EL (cell line): ENCODE measurements at regions not wholly inside any gene's neighbourhood (a gene's known extent, or its start where the extent isn't known, plus 50 kb on each side); places are given as distances from the start of the nearest gene placed in this dataset.

Source experiments
- DNase-seq: peaks from one replicate; pipeline ENCODE4 v3.0.0-alpha.2; 2016

- DNase-seq = no peak
Measured at GRCh38 chr2:15049096-15049993, 416.8 kb downstream of the LRATD1 start.

DNA sequence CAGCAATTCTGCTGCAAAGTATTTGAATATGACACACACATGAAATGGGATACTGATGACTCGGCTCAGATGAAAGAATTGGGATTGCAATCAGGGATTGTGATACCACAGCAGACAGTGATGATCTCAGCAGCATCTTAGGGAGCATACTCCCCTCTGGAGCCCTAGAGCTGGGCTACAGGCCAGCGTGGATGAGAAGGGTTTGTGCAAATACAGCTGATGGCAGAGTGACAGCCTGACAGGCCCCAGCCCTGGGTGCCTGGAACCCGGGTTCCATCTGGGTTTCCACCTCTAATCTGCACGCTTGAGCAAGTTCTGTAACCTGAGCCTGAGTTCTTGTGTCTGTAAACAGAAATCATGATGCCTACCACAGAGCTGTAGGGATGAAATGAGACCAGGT lies 418.0 kb downstream of the LRATD1 start:
- DNase-seq = no peak

DNA sequence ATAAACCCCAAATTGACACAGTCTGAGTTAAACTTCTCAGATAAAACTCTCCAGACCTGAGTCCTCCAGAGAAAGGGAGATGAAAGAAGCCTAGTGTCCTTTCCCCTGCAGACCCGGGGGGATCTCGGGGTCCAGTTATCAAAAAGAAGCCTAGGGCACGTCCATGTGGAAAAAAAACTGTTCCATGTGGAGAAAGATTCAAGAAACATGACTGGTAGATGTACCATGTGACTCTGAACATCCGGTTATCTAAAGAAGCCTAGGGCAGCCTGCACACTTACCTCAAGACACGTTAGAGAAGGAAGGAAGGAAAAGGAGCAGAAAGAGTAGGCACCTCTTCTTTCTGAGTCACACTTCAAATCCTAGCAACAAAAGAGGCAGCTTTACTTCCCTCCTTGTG lies 421.0 kb downstream of the LRATD1 start:
- no peak for DNase-seq

DNA sequence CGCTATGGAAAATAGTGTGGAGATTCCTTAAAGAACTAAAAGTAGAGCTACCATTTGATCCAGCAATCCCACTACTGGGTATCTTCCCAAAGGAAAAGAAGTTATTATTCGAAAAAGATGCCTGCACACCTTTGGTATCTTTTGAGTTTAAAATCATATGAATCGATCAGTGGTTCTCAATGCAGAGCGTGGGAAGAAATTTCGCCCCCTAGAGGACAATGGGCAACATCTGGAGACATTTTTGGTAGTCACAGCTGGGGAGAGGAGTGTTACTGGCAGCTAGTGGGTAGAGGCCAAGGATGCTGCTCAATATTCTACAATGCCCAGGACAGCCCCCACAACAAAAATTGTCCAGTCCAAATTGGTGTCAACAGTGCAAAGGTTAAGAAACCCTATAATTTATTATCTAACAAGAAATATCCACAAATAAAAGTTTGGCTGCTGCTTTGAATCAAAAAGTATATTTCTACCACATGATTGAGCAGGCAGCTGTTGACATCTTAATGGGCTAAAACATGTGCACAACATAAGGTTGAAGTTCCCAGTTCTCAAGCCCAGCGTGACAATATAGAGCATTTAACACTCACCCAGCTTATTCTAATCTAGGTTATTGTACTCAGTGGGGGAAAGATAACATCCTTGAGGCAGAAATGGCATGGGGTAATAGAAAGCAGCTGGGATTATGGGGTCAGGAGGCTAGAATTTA lies 425.7 kb downstream of the LRATD1 start:
- peak; percentile 12 for DNase-seq

DNA sequence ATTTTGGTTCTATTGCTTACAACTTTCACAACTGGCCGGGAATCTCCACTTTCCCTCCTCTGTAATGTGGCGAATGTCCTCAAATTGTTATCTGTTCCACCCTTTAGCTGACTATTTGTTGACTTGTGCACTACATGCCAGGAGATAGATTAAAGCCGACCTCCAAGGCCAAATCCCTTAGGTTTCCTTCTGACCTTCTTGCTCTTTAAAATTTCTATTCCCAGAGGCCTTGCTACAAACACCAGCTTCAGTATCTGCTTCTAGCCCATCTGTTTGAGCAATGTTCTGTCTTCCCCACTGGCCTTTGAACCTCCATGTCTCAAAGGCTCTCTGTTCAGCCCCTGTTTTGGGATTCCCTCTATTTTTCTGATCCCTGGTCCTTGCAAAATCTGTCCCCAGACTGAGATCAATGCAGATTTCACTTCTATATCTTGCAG lies 426.2 kb downstream of the LRATD1 start:
- DNase-seq = no peak

DNA sequence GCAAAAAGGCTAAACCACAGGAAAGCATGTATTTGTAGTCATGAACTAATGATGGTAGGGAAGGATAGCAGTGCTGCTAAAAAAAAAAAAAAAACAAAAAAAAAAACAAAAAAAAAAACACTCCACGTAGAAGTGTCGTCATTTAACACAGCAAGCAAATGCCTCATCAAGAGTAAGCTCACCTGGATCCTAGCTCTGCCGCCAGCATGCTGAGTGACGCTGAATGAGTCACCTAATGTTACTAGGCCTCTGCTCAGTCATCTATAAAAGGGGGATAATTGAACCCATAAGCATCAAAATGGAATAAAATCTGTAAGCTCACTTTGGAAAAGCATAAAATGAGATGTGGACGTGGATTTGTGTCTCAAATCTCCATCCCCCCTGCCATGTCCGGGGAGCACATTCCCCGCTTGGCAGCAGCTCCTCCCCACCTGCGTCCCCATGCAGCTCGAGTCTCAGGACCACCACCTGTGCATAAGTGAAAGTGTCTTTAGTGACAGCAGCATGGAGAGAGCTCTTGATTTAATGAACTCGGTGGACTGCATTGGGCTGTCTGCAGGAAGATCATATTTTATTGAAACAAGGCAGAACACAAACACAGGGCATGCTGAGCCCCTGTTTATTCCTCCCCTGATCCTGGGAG lies 427.5 kb downstream of the LRATD1 start:
- no peak for DNase-seq

- DNase-seq = no peak
Measured at GRCh38 chr2:15061268-15061667, 428.8 kb downstream of the LRATD1 start.

- no peak for DNase-seq
Measured at GRCh38 chr2:15066138-15066537, 433.6 kb downstream of the LRATD1 start.

DNA sequence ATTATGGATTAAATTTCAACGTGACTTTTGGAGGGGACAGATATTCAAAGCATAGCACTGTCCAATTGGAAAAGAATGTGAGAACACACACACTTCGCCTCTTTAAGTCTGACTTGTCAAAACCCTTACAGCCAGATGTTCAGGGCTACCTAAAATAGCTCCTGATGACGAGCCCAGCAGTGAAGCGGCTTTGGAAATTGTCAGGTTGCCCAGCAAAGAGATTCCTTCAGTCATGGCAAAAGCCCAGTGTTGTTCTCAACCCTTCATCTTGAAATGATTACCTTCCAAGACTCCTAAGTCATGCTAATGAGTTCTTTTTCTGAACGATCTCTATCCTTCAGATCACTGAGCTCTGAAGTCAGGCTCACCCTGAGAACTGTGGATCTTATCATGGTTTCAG lies 436.6 kb downstream of the LRATD1 start:
- no peak for DNase-seq

GRCh38 chr2:15072836-15073235 lies 440.3 kb downstream of the LRATD1 start:
- DNase-seq = no peak

GRCh38 chr2:15073664-15074063 lies 441.1 kb downstream of the LRATD1 start:
- DNase-seq = no peak

GRCh38 chr2:15074319-15074718 lies 441.8 kb downstream of the LRATD1 start:
- DNase-seq = no peak

DNA sequence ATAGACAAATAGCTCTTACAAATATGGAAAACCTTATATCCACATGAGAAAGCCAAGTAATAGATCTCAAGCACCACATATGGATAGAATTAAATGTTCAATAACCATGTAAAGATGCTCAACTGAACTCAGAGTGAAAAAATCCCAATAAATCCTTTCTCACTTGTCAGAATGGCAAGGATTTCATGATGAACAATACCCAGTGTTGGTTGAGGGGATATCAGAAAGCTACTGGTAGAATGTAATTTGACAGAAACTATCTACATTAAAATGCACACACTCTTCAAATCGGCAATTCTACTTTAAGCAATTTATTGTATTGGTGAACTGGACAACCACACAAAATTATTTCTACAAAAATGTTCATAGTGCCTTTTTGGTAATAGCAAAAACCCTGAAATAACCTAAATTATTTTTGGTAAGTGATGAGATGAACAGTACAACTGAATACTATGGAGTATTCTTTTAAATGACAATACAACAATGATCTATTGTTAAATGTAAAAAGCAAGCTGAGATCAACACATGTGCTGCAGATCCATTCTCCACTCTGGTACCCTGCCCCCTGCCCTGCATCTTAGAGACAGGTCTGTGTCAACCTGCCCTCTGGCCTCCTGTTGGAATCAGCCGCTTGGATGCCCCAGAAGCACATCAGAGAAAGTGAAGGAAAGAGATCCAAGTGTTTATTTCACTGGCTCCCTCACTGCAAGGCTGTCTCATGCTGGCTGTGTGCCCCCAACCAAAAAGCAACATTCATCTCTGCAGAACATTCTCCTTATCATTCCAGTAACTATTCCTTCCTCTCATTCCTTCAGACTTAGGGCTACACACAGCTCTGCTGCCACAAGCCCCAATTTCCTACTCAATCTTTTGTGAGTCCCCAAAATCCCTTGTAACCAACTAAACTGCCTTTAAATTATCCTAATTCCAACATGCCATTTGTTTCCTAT lies 442.5 kb downstream of the LRATD1 start:
- DNase-seq = no peak

GRCh38 chr2:15076668-15077067 lies 444.2 kb downstream of the LRATD1 start:
- no peak for DNase-seq

GRCh38 chr2:15081356-15081755 lies 448.8 kb downstream of the LRATD1 start:
- no peak for DNase-seq

DNA sequence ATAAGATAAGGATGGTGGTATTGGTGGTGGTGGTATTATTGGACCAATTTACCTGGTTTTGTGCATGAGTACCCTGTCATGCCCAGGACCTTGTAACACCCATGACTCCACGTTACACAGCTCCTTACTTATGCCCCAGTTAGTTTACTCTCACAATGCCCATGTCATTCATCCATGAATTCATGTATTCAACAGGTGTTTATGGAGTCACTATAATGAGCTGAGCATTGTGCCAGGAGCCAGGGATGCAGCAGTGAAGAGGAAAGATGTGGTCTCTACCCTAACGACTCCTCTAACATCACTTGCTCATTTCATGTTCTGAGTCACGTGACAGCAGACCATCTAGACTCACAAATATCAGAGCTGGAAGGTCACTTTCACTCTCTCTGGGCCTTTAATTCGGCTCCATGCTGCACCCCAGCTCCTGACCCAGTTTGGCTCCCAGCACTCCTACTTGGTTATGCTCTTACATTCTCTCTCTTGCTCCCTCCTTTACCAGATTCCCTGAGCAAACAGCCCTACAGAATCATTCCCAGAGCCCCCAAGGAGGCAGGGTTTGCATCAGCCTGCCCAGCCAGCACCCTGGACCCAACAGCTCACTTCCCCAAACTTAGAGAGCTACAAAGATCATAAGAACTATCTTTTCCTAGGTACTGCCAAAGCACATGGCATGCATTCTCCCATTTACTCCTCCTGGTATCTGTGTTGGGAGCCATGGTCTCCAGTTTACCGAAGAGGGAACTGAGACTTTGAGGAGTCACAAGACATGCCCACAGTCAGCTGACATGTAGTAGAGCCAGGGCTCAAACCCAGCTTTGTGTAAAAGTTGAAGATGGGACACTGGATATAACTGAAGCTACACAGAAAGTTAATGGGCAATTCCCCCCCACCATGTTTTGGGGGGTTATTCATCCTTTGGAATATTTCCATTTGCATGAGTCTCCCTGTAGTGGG lies 449.9 kb downstream of the LRATD1 start:
- DNase-seq = no peak

DNA sequence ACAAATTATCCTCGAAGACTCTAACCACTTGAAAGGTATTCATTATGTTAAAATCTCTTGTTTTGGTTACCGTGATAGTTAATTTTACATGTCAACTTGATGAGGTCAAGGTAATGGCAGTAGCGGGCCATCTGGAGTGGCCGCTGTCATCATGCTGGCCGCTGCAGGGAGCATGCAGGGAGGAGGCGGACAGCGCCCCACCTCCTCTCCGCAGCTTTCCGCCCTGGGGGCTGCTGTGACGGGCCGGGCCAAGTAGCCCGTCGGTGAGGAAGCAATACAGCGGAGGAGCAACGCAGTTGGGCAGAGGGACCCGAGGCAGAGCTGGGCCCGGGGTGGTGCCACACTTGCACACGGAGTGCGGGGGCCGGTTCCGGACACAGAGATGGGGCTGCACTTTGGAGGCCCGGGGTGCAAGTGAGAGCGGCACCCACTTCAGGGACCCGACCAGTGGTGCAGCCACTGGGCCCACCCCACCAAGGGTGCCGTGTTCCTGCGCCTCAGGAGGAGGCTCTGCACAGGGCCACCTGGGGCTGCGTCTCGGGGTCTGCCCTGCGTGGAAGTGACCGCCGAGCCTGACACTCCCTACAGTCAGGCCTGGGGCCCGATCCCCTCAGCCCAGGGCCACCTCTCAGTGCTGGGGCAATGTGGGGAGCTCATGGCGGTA lies 452.4 kb downstream of the LRATD1 start:
- DNase-seq = no peak

DNA sequence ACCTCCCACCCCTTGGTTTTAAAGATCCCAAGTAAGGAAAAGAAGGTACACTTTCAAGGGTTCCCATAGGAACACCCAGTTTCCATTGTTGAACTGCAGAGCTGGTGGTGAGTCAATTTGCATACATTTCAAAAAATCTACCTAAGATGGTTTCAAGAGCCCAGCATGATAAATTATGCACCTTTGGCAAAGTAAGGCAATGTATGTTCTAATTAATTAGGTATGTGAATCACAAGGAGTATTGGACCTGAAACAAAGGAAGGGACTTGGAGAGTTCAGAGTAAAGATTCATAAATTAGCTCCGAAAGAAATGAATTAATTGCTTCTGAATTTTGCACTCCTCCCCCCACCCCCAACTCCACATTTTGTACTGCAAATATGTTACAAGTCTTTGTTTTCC lies 459.7 kb downstream of the LRATD1 start:
- no peak for DNase-seq

- peak; percentile 20 for DNase-seq
Measured at GRCh38 chr2:15092691-15093090, 460.2 kb downstream of the LRATD1 start.

GRCh38 chr2:15094161-15094560 lies 461.6 kb downstream of the LRATD1 start:
- no peak for DNase-seq

DNA sequence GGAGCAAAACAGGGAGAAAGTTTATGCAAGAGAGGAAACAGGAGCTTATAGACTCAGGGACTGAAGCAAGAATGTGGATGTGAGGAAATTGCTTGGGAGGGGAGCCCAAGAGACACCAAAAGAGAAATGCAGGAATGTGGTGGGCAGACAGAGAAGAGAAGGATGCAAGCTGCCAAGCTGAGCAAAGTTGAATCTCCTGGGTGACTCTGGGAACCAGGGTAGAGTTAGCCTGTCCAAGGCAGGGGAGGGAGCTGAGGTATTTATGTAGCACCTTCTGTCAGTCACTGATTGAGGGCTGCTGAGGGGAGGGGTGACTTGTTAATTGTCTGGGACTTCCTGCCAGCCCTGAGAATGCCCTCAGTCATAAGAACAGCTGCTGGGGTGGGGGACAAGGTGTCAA lies 464.3 kb downstream of the NBAS start:
- DNase-seq = no peak
